Gastrocnemius medialis (tissue), 4 donors: ENCODE measurements at regions not wholly inside any gene's neighbourhood (a gene's known extent, or its start where the extent isn't known, plus 50 kb on each side); places are given as distances from the start of the nearest gene placed in this dataset.

Experiments used
- ATAC-seq, 2 donors: fragments of 150-250 bp; one replicate each; pipeline ENCODE4 v1.9.1; 2016
- DNase-seq, 2 donors: peaks; one replicate each; pipeline ENCODE4 v3.0.0-alpha.2; 2019
- H3K27ac ChIP-seq, 4 donors: fragments of 200-600 bp; sonication (generic); 1 replicate in 1 of 4; 2 replicates in 3 of 4; pipeline ENCODE4 v1.5.1; 2016 to 2018; ENCODE audit warnings: mild to moderate bottlenecking in 2 of 4, moderate library complexity in 1 of 4
- H3K27me3 ChIP-seq, 3 donors: fragments of 200-600 bp; sonication (generic) in 2 of 3; 1 replicate in 1 of 3; 2 replicates in 2 of 3; pipeline versions ENCODE4 v1.5.1 to v1.6.0; 2016 to 2019; ENCODE audit warnings: mild to moderate bottlenecking in 1 of 3, moderate library complexity in 1 of 3
- H3K36me3 ChIP-seq, 2 donors: fragments of 200-600 bp; sonication (generic) in 1 of 2; one replicate each; pipeline ENCODE4 v1.5.1; 2017 to 2018
- H3K4me1 ChIP-seq, 2 donors: fragments of 200-600 bp; sonication (generic) in 1 of 2; one replicate each; pipeline ENCODE4 v1.5.1; 2016 to 2017; ENCODE audit warnings: mild to moderate bottlenecking in 2 of 2
- H3K4me3 ChIP-seq, 4 donors: fragments of 200-600 bp; sonication (generic) in 3 of 4; 1 replicate in 1 of 4; 2 replicates in 3 of 4; pipeline ENCODE4 v1.5.1; 2016 to 2019; ENCODE audit warnings: mild to moderate bottlenecking in 2 of 4
- H3K9me3 ChIP-seq, 3 donors: fragments of 200-600 bp; sonication (generic) in 2 of 3; 1 replicate in 1 of 3; 2 replicates in 2 of 3; pipeline ENCODE4 v1.5.1; 2016 to 2019
- CTCF ChIP-seq, 5 experiments: fragments of 450-650 bp in 3 of 5; fragments of 200-600 bp in 2 of 5; sonication (generic) in 2 of 5; IDR thresholded peaks in 4 of 5; conservative IDR thresholded peaks in 1 of 5; 1 replicate in 4 of 5; 2 replicates in 1 of 5; pipeline ENCODE4 v1.5.1; 2016 to 2019; ENCODE audit warnings: antibody characterized with exemption in 5 of 5, mild to moderate bottlenecking in 3 of 5, moderate library complexity in 3 of 5
- POLR2A ChIP-seq, 2 donors: fragments of 450-650 bp; IDR thresholded peaks; one replicate each; pipeline ENCODE4 v1.6.1; 2017; ENCODE audit warnings: antibody characterized with exemption in 2 of 2, mild to moderate bottlenecking in 2 of 2, moderate library complexity in 2 of 2
- in situ Hi-C, 4 donors: fragments of 200-750 bp; cut with MboI; loops; one replicate each; pipeline versions ENCODE4 v1.15.0 to v1.8.0; 2017; ENCODE audit warnings: low sequenced_read_pairs in 4 of 4
- intact Hi-C: fragments of 100-400 bp; cut with DNase I; formaldehyde crosslinking; loops from one replicate; pipeline ENCODE4 v1.15.1; 2023; ENCODE audit warnings: low total_unique reads

DNA sequence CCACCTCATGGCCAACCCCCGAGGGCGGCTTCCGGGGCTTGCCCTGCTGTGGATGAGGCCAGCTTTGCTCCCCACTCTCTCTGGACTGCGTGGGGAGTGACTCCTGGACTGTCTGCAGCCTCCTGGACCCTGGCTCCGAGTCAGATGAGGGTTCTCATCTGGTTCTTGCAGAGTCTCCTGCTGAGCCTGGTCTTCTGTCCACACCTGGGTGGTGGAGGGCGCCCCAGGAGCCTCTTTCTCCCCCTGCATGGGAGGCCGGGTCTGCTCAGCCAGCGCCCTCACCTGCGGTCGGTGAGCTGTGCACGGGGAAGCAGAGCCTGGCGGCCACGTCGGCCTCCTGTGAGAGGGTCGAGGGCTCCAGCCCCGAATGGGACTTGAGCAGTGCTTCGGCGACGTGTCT is 78.3 kb downstream of the RTP5 start:
- DNase-seq (no peak), ATAC-seq (no peak)
- Histone ChIP-seq H3K4me1 (no peaks in the 10 kb centered on the region), H3K27me3 (peaks cover 4 to 11% (median 5%) of the 10 kb centered on the region in 3 donors), H3K9me3 (no peaks in the 10 kb centered on the region), H3K27ac (no peak overlapping the region), H3K36me3 (no peaks in the 10 kb centered on the region), H3K4me3 (no peak overlapping the region)
- in situ Hi-C loops (no loop called here), intact Hi-C loops (no loop called here)
- TF ChIP-seq POLR2A (IDR thresholded peaks at IDR 0.05) (no peak), CTCF (IDR thresholded peaks at IDR 0.05 in 4 of 5, conservative IDR thresholded peaks at IDR 0.05 in 1 of 5) (no peak)

DNA sequence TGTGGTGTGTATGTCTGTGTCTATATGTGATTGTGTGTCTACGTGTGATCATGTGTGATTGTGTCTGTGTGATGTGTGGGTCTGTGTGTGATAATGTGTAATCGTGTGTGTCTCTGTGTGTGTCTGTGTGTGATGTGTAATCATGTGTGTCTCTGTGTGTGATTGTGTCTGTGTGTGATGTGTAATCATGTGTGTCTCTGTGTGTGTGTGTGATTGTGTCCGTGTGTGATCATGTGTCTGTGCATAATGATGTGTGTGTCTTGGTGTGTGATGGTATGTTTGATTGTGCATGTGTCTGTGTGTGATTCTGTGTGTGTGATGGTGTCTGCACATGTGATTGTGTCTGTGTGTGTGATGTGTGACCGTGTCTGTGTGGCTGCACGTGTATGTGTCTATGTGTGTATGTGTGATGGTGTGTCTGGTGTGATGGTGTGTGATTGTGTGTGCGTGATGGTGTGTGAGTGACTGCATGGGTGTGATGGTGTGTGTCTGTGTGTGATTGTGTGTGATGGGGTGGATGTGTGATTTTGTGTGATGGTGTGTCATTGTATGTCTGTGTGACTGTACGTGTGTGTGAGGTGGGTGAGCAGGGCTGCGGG is 78.9 kb downstream of the RTP5 start:
- H3K27me3 ChIP-seq, result peaks cover 3 to 11% (median 4%) of the 10 kb centered on the region in 3 donors
- DNase-seq, result no peak
- no peak for ATAC-seq

GRCh38 chr2:241948901-241949735 is 79.6 kb downstream of the RTP5 start:
- Histone ChIP-seq H3K9me3 (no peaks in the 10 kb centered on the region), H3K4me3 (no peak overlapping the region), H3K27ac (no peak overlapping the region), H3K27me3 (peaks cover 0 to 11% (median 4%) of the 10 kb centered on the region in 3 donors), H3K36me3 (no peaks in the 10 kb centered on the region), H3K4me1 (no peaks in the 10 kb centered on the region)
- TF ChIP-seq CTCF (IDR thresholded peaks at IDR 0.05 in 4 of 5, conservative IDR thresholded peaks at IDR 0.05 in 1 of 5), result no peak
- TF ChIP-seq POLR2A (IDR thresholded peaks at IDR 0.05), result no peak
- in situ Hi-C loops, result no loop called here
- no peak for DNase-seq
- intact Hi-C loops, result no loop called here
- no peak for ATAC-seq

More for the DNA sequence above, 78.9 kb downstream of the RTP5 start:
- H3K4me3 ChIP-seq, result no peak overlapping the region
- TF ChIP-seq CTCF (IDR thresholded peaks at IDR 0.05 in 4 of 5, conservative IDR thresholded peaks at IDR 0.05 in 1 of 5) (no peak), POLR2A (IDR thresholded peaks at IDR 0.05) (no peak)
- no peaks in the 10 kb centered on the region for H3K36me3 ChIP-seq
- in situ Hi-C loops (no loop called here), intact Hi-C loops (no loop called here)
- no peaks in the 10 kb centered on the region for H3K4me1 ChIP-seq
- H3K9me3 ChIP-seq, result no peaks in the 10 kb centered on the region
- H3K27ac ChIP-seq, result no peak overlapping the region

DNA sequence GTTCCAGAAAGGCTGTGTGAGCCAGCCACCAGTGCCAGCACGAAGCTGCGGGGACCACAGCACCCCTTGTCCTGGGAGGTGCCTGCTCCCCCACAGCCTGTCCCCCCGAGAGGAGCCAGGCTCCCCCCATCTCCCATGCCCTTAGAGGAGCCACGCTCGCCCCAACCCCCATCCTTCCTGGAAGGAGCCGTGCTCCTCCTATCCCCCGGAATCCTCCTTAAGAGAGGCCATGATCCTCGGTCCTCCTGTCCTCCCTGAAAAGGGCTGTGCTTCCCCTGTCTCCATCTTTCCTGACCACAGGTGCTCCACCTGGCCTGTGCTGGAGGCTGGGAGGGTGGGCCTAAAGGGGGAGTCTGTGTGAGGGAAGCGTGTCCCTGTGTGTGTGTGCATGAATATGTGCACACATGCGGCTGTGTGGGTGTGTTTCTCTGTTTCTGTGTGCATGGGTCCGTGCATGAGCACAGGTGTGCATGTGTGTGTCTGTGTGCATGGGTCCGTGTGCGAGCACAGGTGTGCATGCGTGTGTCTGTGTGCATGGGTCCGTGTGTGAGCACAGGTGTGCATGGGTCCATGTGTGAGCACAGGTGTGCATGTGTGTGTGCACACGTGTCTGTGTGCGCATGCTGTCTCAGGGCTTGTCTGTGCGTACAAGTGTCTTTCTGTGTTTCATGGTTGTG is 80.3 kb downstream of the RTP5 start:
- no peaks in the 10 kb centered on the region for H3K4me1 ChIP-seq
- no peak overlapping the region for H3K4me3 ChIP-seq
- no peaks in the 10 kb centered on the region for H3K9me3 ChIP-seq
- in situ Hi-C loops, result no loop called here
- intact Hi-C loops, result no loop called here
- TF ChIP-seq POLR2A (IDR thresholded peaks at IDR 0.05), result no peak
- TF ChIP-seq CTCF (IDR thresholded peaks at IDR 0.05 in 4 of 5, conservative IDR thresholded peaks at IDR 0.05 in 1 of 5), result no peak
- H3K36me3 ChIP-seq, result no peaks in the 10 kb centered on the region
- H3K27ac ChIP-seq, result no peak overlapping the region
- peaks cover 0 to 11% (median 4%) of the 10 kb centered on the region in 3 donors for H3K27me3 ChIP-seq
- ATAC-seq (no peak), DNase-seq (no peak)
